ENCODE measurements at regions not wholly inside any gene's neighbourhood (a gene's known extent, or its start where the extent isn't known, plus 50 kb on each side); places are given as distances from the start of the nearest gene placed in this dataset.
"Not testable (repeated sequence)": the region's sequence is repeated elsewhere in the genome, so short reads cannot be mapped to it uniquely, and the experiment has no call there.

DNA sequence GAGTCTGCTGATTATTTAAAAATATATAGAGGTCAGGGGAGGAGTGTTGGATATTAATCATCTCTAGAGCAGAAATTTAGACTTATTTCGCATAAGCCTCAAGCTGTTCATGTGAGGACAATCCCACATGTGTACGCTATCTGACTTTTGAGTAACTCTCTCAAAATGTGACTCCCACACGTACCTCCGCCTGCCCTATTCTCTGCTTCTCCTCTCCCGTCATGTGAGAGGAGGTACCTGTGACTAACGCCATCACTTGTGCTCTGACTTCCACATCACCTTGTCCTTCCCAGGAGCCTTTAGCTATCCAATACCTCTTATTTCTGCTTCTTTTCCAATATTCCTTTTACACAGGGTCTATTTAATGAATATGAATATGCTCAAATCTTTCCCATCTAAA is 119.3 kb upstream of the CALCR start:
- no peak overlapping the region for H3K27ac ChIP-seq (replicated peaks)
- H3K27me3 ChIP-seq (ENCODE audit: low read depth): no peaks in the 10 kb centered on the region
- no peaks in the 10 kb centered on the region for H3K9me3 ChIP-seq (replicated peaks)
- no peaks in the 10 kb centered on the region for H3K4me1 ChIP-seq
- H3K4me3 ChIP-seq: no peak overlapping the region
- H3K36me3 ChIP-seq: no peaks in the 10 kb centered on the region
- DNase-seq: no peak
- intact Hi-C loops (cut with micrococcal nuclease): no loop called here
- TF ChIP-seq, protein P1, sequence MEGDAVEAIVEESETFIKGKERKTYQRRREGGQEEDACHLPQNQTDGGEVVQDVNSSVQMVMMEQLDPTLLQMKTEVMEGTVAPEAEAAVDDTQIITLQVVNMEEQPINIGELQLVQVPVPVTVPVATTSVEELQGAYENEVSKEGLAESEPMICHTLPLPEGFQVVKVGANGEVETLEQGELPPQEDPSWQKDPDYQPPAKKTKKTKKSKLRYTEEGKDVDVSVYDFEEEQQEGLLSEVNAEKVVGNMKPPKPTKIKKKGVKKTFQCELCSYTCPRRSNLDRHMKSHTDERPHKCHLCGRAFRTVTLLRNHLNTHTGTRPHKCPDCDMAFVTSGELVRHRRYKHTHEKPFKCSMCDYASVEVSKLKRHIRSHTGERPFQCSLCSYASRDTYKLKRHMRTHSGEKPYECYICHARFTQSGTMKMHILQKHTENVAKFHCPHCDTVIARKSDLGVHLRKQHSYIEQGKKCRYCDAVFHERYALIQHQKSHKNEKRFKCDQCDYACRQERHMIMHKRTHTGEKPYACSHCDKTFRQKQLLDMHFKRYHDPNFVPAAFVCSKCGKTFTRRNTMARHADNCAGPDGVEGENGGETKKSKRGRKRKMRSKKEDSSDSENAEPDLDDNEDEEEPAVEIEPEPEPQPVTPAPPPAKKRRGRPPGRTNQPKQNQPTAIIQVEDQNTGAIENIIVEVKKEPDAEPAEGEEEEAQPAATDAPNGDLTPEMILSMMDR (IDR thresholded peaks at IDR 0.05; ENCODE audit: borderline replicate concordance): no peak

- H3K27ac ChIP-seq (replicated peaks): no peak overlapping the region
- TF ChIP-seq, protein P1 (IDR thresholded peaks at IDR 0.05; ENCODE audit: borderline replicate concordance): no peak
- no peak for DNase-seq
- no peaks in the 10 kb centered on the region for H3K9me3 ChIP-seq (replicated peaks)
- no peak overlapping the region for H3K4me3 ChIP-seq
- H3K27me3 ChIP-seq (ENCODE audit: low read depth): no peaks in the 10 kb centered on the region
- intact Hi-C loops (cut with micrococcal nuclease): no loop called here
- no peaks in the 10 kb centered on the region for H3K4me1 ChIP-seq
- no peaks in the 10 kb centered on the region for H3K36me3 ChIP-seq
Measured at GRCh38 chr7:93690021-93690420, 115.5 kb upstream of the CALCR start.

GRCh38 chr7:93678185-93678584 is 103.7 kb upstream of the CALCR start:
- Histone ChIP-seq H3K27me3 (ENCODE audit: low read depth) (no peaks in the 10 kb centered on the region), H3K4me1 (no peaks in the 10 kb centered on the region), H3K4me3 (no peak overlapping the region), H3K27ac (replicated peaks) (no peak overlapping the region), H3K9me3 (replicated peaks) (peaks cover 4% of the 10 kb centered on the region), H3K36me3 (no peaks in the 10 kb centered on the region)
- no peak for DNase-seq
- TF ChIP-seq, protein P1 (IDR thresholded peaks at IDR 0.05; ENCODE audit: borderline replicate concordance): no peak
- intact Hi-C loops (cut with micrococcal nuclease): no loop called here

DNA sequence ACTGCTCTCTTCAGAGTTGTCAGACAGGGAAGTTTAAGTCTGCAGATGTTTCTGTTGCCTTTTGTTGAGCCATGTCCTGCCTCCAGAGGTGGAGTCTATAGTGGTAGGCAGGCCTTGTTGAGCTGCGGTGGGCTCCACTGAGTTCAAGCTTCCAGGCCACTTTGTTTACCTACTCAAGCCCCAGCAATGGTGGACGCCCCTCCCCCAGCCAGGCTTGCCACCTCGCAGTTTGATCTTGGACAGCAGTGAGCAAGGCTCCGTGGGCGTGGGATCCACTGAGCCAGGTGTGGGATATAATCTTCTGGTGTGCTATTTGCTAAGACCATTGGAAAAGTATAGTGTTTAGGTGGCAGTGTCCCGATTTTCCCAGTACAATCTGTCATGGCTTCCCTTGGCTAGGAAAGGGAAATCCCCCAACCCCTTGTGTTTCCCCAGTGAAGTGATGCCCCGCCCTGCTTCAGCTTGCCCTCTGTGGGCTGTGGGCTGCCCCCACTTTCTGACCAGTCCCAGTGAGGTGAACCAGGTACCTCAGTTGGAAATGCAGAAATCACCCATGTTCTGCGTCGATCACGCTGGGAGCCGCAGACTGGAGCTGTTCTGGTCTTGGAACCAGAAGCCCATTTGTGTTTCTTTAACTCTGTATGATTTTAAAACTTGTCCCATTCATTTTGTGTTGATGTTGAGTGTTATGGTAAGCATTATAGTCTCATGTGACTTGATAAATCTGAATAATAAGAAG is 89.2 kb upstream of the CALCR start:
- intact Hi-C loops (cut with micrococcal nuclease): no loop called here
- no peak for DNase-seq
- Histone ChIP-seq H3K27me3 (ENCODE audit: low read depth) (no peaks in the 10 kb centered on the region), H3K9me3 (replicated peaks) (peaks cover 9% of the 10 kb centered on the region), H3K4me1 (no peaks in the 10 kb centered on the region), H3K36me3 (no peaks in the 10 kb centered on the region), H3K4me3 (no peak overlapping the region), H3K27ac (replicated peaks) (no peak overlapping the region)
- TF ChIP-seq, protein P1 (IDR thresholded peaks at IDR 0.05; ENCODE audit: borderline replicate concordance): no peak

GRCh38 chr7:93658163-93658562 is 83.6 kb upstream of the CALCR start:
- H3K4me3 ChIP-seq; H3K36me3 ChIP-seq; H3K27ac ChIP-seq (replicated peaks); DNase-seq; H3K27me3 ChIP-seq (ENCODE audit: low read depth); intact Hi-C loops (cut with micrococcal nuclease); H3K4me1 ChIP-seq: not testable (repeated sequence)
- peaks cover 15% of the 10 kb centered on the region for H3K9me3 ChIP-seq (replicated peaks)

- intact Hi-C loops (cut with micrococcal nuclease): no loop called here
- Histone ChIP-seq H3K27me3 (ENCODE audit: low read depth) (no peaks in the 10 kb centered on the region), H3K9me3 (replicated peaks) (no peaks in the 10 kb centered on the region), H3K27ac (replicated peaks) (no peak overlapping the region), H3K4me1 (no peaks in the 10 kb centered on the region), H3K4me3 (no peak overlapping the region), H3K36me3 (no peaks in the 10 kb centered on the region)
- no peak for DNase-seq
- TF ChIP-seq, protein P1 (IDR thresholded peaks at IDR 0.05; ENCODE audit: borderline replicate concordance): no peak
Measured at GRCh38 chr7:93651603-93652159, 77.2 kb upstream of the CALCR start.
